DMS114 treated with DMSO at 0.1 percent for 48 hours (cell line): ENCODE measurements at regions not wholly inside any gene's neighbourhood (a gene's known extent, or its start where the extent isn't known, plus 50 kb on each side); places are given as distances from the start of the nearest gene placed in this dataset.

Source experiments
- DNase-seq: peaks from one replicate; lab custom pipeline; 2025; ENCODE audit not compliant: unreplicated experiment; lab: John Stamatoyannopoulos, UW

DNA sequence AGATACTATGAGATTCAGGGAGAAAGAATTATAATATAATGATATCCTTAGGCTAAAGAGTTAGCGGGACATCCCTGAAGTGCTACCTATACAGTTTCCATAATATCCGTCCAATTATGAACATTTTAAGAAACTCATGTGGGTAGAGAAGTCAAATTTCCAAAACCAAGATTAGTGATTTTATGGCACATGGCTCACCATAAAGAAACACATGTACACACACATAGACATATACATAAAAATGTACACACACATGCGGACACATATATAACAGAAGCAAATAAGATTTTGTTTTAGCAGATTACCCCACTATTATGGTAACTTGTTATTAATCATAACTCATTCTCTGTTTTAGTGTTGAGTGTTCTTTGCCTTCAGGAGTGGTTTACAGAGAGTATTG is 566.7 kb upstream of the NEGR1 start:
- DNase-seq = no peak

DNA sequence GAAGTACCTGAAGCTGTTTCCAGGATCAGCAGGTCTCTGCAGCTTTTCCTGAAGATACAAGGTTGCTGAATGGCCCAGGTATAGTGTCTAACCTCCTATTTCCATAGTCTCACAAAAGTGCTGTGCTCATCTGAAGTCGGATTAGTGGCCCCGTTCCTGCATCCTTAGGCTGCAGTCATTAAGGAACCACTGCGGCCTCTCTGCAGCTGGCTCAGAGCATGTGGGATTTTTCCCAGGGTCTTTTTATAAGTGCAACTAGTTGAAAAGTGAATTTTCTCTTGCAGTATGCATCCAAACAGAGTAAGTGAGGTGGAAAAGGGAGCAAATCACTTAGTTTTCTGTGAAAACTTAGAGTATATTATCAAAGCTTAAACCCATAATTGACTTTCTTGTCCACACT is 565.3 kb upstream of the NEGR1 start:
- no peak for DNase-seq

DNA sequence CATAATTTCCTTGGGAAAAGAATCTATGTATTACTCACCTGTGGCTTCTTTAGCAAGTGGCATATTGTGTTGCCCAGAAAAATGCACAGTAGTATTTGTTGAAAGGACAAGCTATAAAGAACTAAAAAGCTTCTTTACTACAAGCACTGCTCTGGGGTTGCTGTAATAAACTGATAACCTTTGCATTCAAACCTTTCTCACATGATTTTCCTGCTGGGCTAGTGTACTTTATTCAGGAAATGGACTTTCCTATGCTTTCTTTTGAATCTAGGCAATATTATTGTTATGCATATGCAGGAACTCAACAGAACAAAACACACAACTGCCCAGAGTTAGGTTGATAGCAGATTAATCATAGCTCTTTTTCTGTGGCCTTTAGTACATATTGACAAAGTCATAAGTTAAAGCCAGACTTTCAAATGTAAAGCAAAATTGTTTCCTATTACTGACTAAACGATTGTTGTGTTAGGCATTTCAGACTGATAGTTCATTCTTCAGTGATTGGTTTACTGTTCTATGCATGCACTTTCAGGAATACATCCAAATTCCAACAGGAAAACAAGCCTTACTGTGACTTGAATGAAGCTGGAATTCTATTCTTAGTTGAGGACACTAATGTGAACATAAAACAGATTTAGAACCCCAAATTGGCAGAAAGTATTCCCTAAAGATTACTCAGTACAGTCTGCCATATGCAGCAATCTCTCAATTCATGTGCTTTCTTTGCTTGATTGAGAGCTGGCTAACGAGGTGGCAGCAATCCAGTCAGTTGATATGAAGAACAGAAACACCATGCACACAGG is 564.3 kb upstream of the NEGR1 start:
- no peak for DNase-seq

DNA sequence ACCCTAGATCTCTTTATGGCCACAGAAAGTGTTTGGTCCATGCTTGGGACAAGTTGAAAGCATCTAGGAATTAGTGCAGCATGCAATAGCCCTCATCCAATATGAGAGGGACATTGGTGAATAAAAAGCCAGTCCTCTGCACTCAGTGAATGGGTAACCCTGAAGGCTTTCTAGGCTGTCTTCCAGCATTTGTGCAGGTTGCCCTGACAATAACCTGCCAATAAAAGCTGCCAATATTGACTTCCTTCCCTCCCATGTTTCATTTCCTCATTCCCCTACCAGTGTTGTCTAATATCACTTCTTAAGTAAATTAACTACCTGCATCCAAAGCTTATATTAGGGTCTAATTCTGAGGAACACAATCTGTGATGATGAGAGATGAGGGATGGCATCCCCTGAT is 563.6 kb upstream of the NEGR1 start:
- DNase-seq = no peak

DNA sequence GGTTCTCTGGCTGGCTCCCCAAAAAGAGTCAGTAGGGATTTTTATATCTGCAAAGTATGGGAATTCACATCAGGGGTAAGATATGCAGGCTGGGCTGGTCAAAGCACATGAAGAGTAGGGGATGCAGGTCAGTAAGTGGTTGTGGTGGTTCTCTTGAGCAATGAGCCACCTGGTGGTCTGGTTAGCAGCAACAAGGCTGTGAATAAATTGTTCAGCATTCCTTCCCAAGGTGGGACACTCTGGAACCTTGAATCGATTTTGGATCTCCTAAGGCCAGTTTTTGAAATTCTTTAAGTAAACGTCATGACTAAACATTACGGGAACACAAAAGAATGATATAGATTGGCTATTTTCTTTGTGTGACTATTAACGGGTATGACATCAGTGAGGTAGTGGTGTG is 563.0 kb upstream of the NEGR1 start:
- DNase-seq = no peak

DNA sequence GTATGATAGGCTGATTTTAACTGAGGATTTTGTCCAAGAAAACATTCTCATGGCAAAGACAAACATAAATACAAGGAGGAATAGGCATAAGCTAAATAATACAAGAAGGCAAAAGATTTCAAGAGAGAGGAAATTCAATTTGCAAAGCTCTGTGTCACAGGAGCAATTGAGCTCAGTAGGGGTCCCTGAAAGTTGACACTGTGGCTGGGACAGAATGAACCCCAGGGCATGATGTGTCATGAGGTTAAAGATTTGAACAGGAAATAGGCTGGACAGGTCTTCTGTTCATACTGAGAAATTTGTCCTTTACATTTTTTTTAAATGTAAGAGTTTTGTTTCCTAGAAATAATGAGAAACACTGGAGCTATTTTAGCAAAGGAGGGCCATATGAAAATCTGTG is 555.4 kb upstream of the NEGR1 start:
- no peak for DNase-seq

DNA sequence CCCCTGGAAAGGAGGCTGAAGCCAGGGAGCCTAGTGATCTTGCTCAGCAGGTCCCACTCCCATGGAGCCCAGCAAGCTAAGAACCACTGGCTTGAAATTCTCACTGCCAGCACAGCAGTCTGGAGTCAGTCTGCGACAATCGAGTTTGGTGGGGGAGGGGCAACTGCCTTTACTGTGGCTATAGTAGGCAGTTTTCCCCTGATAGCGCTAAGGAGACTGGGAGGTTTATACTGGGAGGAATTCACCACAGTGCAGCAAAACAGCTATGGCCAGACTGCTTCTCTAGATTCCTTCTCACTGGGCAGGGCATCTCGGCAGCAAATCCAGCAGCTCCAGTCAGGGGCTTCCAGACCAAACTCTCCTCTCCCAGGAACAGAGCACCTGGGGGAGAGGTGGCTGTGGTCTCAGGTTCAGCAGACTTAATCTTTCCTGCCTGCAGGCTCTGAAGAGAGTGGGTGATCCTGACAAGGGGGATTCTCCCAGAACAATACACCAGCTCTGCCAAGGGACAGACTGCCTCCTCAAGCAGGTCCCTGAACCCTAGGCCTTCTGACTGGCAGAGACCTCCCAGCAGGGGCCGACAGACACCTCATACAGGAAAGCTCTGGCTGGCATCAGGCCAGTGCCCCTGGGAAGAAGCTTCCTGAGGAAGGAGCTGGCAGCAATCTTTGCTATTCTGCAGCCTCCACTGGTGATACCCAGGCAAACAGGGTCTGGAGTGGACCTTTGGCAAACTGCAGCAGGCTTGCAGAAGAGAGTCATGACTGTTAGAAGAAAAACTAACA is 548.5 kb upstream of the NEGR1 start:
- no peak for DNase-seq

DNA sequence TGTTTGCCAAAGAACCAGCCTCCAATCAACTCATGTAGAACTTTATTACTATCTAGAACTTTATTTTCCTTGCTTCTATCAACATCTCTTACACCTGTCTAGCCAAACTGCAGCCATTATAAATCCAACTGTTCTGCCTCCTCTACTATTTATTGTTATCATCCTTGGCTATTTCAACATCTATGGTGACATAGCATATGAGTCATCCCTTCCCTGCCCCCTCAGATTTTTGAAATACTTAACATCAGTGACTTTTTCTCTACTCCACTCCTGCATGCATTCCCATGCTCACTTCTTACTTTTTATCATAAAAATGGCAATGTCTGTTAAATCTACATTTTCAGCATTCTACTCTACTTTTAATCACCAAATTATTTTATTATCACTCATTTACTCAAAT is 544.9 kb upstream of the NEGR1 start:
- no peak for DNase-seq

DNA sequence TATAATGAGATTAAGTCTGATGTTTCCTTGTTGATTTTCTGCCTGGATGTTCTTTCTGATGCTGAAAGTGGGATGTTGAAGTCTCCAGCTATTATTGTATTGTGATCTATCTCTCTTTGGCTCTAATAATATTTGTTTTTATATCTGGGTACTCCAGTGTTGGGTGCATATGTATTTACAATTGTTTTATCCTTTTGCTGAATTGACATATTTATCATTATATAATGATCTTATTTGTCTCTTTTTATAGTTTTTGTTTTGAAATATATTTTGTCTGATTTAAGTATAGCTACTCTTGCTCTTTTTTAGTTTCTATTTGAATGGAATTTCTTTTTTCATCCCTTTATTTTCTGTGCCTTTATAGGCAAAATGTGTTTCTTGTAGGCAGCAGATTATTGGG is 522.2 kb upstream of the NEGR1 start:
- no peak for DNase-seq

DNA sequence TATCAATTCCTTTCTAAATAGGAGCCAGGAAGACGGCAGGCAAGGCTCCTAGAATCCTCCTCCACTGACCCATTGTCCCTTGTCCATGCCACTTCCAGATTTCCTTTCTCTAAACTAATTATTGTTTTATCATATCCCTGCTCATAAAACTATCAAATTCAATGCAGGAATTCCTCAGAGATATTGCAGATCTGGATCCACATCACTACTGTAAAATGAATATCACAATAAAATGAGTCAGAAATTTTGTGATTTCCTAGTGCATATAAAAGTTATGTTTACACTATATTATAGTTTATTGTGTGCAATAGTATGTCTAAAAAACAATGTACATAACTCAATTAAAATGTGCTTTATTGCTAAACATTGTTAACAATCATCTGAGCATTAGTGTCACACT is 498.7 kb upstream of the NEGR1 start:
- no peak for DNase-seq

DNA sequence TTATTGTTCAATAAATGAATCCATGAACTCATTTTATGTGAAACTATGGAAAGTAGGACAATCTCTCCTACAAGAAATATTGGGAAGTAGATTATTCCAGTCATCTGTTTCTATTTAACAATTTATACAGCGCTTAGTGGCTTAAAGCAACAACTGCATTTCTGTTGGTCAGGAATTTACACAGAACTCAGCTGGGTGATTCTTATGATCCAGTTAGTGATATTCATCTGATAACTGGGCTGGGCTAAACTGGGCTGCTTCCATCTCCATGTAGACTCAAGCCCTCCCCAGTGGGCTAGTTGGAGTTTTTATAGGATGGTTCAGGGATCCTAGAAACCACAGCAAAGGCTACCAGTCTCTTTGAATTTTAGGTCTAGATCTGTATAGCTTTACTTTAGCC is 497.9 kb upstream of the NEGR1 start:
- DNase-seq = no peak

DNA sequence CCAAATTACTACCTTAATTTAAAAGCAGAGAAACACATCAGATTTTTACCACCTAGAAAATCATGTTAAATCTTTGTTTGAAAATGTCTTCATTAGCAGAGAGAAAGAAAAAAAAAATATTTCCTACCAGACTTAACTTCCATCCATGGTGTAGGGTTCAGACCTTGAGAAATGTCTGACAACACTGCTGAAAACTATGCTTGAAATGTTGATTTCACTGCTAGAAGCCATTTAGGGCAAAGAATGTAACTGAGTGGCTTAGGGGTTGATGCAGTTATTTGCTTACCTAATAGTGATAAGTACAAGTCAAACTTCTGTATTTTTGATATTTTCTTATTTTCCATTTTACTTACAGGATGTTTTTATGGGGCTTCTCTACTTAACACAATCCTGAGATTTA is 495.6 kb upstream of the NEGR1 start:
- DNase-seq = no peak

DNA sequence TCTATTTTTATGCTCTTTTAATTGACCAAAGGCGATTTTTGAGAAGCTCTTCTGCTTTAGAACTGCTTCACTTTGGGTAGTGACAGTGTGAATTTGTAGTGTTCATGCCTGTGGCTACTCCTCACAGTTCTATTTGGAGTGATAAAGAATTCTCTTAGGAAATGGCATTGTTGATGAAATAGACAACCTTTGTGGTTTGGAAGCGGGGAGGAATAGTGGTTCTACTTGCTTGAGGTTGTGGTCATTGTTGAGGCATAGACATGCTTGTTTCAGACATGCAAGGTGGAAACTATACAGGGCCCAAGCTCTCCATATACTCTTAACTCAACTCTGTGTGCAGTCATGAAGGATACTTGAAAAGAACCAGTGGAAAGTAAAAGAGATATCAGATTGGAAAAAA is 481.1 kb upstream of the NEGR1 start:
- no peak for DNase-seq

DNA sequence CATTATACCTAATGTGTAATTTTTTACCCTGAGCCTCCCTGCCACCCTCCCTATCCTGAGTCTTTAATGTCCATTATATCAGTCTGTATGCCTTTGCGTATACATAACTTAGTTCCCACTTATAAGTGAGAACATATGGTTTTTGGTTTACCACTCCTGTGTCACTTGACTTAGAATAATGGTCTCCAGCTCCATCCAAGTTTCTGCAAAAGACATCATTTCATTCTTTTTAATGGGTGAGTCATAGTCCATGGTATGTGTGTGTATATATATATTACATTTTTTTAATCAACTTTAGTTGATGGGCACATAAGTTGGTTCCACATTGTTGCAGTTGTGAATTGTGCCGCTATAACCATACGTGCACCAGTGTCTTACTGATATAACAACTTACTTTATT is 477.1 kb upstream of the NEGR1 start:
- no peak for DNase-seq

DNA sequence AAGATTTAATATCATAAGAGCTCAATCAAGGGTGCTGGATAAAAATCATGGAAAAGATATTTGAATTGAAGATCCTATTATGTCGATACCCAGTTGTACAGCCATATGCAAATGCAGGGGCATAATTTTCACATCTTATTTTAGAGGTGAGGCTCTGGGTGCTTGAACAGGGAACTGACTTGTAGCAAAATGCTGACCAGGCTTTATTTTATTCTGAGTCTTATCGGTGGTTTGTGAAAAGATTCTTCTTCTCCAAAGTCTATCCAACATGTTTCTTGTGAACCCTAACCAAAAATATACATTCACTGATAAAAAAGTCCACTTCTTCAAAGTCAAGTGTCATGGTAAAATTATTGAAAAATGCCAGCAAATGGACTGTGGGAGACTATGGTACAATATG is 475.5 kb upstream of the NEGR1 start:
- no peak for DNase-seq

DNA sequence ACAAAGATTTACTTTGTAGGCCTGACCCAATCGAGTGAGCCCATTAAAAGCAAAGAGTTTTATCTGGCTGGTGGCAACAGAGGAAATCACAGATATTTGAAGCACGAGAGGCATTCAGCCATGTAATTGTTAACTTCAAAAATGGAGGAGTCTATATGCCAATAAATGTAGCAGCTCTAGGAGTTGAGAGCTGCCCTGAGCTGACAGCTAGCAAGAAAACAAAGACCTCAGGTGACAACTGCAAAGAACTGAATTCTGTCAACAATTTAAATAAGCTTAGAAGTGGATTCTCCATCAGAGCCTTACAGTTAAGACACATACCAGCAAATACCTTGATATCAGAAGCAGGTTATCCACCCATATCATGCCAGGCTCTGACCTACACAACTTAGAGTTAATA is 463.1 kb upstream of the NEGR1 start:
- no peak for DNase-seq

DNA sequence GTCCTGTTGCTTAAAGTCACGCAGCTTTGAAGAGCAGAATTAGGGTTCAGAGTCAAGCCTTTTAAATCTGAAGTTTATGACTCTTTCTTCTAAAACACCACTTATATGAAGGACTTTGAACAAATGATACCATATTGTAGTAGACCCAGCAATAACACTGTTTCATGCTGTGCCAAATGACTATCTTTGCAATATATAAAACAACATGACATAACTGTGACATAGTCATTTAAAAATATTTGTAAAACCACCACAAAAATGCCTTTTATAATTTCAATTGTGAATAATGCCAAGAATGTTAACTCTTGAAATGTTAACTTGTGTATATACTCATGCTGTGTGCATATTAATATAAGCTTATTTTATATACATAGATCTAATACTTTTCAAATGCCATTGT is 452.1 kb upstream of the NEGR1 start:
- DNase-seq = no peak

DNA sequence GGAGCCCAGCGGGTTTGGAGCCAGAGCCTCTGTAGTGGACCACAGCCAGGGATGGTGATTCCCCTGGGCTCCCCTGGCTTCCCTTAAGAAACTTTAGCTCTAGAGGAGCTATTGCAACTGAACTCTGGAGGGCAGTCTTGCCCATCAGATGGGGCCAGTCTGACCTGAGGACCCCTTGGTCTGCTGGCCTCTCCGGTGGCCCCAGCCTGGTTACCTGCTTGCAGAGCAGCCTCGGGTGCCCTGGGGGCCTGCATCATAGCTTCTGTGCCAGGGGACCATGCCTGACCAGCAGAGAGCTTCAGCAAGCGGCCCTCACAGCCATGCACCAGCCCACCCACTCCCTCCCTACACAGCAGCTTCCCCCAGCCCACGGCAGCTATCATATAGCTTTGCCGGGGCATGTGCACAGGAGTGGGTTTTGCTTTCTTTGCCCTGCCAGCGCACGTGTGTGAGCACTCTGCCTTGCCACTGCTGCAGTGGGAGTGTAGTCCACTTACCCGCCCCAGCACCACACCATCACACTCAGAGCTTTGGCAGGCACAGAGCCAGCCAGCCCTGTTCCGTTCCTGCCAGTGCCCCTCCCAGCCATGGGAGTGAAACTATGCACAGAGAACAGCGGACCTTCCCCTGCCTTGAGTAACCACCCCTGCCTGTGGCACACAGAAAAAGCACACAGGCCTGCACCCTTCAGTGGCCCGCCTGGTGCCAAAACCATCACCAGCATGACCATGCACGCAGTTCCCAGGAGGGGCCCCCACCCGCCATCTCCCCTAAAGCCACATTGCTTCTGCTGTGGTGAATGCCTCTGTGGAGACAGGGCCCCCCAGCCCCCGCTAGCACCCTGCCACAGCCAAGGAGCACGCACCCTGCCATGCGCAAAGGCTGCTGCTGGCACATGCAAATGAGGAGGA is 442.9 kb upstream of the NEGR1 start:
- DNase-seq = no peak

DNA sequence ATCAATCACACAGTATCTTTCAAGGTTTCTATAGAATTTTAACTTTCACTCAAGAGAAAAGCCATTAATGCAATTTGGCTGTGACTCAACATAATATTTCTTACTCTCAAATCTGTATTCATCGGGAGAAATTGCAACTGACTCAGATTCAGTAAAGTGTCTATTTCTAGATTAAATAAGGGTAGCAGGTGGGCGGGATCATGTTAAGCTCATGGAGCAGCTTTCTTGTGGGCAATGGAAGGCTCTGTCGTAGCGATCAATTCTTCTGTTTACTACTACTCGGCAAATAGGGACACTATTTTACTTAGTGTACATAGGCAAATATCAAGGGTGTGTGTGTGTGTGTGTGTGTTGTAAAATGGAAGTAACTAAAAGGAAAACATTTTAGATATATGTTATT is 423.6 kb upstream of the NEGR1 start:
- DNase-seq = no peak

DNA sequence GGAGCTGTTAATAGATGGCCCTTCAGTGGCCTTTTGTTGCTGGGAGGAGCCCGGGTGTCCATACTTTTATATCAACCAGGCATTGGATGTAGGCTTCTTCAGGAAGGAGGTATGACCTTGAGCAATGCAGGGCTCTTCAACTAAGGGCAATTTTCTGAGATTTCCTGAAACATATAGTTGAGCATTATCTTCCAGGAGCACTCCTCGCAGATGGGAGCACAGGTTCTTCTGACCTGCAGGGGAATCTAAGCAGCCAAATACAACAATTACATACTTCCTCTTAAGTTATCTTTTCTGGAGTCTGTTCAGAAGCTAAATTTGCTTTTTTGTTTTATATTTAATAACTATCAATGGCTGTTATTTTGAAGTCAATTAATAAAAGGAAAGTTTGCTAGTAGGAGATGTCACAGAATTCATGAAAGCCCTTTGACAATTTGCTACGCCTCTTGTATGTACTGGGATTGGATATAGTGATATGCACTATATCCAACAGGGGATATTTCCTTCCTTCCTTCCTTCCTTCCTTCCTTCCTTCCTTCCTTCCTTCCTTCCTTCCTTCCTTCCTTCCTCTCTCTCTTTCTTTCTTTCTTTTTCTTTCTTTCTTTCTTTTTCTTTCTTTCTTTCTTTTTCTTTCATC is 422.6 kb upstream of the NEGR1 start:
- DNase-seq = no peak

DNA sequence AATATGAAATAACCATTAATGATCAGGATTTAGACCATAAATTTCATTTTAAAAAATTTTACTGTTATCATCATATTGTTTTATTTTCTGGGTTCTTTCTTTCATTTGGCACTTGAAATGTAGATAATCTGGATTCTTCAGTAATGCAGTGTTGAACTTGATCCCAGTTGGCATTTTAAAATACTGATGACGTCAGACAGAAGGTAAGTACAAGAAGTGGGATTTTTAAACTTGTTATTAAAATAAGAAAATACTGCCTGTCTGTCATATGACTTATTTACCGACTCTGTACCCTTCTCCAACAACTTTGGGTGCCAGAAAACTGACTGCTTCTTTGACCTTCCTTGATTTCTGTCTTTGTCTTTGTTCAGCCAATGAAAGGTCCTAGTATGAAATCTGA is 415.1 kb upstream of the NEGR1 start:
- no peak for DNase-seq
